Inflammatory macrophage treated with lipopolysaccharide for 4 hours (primary cell): ENCODE measurements at regions not wholly inside any gene's neighbourhood (a gene's known extent, or its start where the extent isn't known, plus 50 kb on each side); places are given as distances from the start of the nearest gene placed in this dataset.

Source experiments
- DNase-seq: peaks from one replicate; pipeline ENCODE4 v3.0.0-alpha.2; 2020

- no peak for DNase-seq
Observed at GRCh38 chr1:113219828-113220227, 146.8 kb downstream of the LRIG2 start.

DNA sequence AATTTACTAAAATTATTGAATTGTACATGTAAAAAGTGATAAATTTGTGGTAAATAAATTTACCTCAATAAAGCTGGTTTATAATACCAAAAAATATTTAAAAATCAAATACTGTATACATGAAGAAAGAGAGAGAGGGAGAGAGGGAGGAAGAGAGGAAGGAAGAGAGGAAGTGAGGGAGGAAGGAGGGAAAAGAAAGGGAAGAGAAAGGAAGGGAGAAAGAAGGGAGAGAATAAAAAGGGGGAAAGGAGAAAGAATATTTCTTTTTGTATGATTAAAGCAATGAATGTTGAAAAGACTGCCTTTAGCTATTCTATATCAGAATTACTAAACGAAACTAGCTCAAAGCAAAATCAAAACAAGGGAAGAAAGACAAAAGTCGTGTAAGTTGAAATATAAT lies 150.0 kb downstream of the LRIG2 start:
- no peak for DNase-seq

GRCh38 chr1:113223546-113223945 lies 150.5 kb downstream of the LRIG2 start:
- DNase-seq, result no peak

DNA sequence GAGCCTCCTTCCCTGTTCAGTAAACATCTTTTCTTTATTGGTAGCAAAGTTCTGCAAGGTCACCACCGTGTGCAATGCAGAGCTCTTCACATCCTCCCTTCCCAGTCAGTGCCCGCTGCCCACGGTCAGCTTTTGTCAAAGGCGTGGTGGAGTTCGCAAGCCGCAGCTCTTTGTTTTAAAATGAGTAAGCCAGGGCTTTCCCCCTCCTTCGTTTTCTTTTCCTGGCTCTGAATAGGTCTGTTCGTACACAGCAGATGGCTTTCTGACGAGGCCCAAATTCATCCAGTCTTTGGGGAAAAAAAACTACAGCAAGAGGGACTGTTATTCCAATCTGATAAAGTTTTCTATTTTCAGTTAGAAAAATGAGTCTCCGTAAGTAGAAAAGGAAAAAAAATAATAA lies 153.2 kb downstream of the LRIG2 start:
- no peak for DNase-seq

DNA sequence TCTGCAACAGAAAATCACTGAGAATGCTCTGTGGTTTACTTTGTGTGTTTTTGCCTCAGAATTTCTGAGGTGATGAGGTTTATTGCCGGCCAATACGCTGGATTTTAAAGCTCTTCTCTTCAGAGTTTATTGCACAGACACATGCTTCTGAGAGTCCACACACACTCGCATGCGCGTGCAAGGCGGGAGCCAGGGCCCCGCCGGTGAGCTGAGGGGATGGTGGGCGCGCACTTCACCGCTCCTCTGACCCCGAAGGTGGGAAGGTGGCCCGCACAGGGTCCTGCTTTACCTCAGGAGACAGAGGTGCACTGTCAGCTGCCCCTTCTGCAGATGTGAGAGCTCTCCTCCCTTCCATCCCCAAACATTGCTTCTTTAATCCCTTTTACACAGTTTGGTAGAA lies 158.4 kb upstream of the MAGI3 start:
- no peak for DNase-seq

GRCh38 chr1:113233441-113233840 lies 156.9 kb upstream of the MAGI3 start:
- no peak for DNase-seq

DNA sequence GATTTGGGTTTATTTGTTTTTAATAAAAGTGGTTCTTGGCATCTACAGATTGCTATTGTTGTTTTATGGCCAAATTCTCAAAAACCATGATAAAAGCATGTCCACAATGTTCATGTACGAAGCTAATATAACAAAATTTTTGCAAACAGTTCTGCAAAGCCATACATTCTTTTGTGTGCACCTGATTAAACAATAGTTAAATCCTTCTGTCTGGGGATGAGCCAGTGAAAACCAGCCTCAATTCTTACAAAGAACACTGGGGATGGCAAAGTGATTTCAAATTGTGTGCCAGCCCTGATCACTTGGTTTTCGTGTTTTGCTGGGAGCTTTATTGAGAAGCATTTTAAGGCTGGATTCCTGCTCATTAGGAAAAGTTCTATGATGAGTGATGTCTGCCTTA lies 149.1 kb upstream of the MAGI3 start:
- no peak for DNase-seq

- DNase-seq, result no peak
Observed at GRCh38 chr1:113242481-113242880, 147.8 kb upstream of the MAGI3 start.

DNA sequence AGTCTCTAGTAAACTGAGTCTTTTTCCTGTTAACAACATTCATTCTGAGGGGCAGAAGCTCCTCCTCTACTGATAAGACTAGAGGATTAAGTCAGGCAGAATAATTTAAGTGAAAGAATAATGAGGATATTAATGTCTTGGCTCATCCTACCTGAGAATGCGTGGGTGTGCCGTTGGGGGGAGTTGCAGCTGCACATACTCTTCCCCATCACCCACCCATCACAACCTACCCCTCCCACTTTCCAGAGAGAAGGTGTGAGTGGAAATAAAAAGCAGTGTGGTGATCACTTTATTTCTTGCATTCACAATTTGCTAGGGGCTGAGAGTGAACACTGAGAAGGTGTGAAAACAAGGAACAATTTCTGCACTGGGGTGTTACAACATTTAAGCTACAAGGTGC lies 146.8 kb upstream of the MAGI3 start:
- DNase-seq, result no peak

GRCh38 chr1:113244112-113244820 lies 146.0 kb upstream of the MAGI3 start:
- no peak for DNase-seq

- no peak for DNase-seq
Observed at GRCh38 chr1:113245252-113245651, 145.1 kb upstream of the MAGI3 start.

- no peak for DNase-seq
Observed at GRCh38 chr1:113246929-113247328, 143.4 kb upstream of the MAGI3 start.

DNA sequence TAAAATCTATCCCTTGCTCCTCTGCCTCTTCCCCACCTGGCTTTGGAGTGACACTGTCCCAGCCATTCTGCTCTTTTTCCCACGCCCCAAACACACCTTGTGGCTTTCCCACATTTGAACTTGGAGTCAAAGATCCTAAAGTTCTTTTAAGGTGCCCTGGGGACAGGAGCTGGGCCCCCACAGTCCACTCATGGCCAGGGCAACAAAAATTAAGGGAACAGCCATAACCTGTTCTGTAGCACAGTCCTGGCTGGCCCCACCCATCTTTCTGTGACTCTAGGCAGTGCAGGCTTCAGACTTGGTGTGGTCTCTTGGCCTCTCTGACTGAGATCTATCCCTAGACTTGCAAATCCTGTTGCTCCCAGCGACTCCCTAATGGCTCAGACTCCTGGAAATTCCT lies 143.0 kb upstream of the MAGI3 start:
- no peak for DNase-seq

GRCh38 chr1:113247782-113248181 lies 142.5 kb upstream of the MAGI3 start:
- no peak for DNase-seq

- DNase-seq, result no peak
Observed at GRCh38 chr1:113248494-113248893, 141.8 kb upstream of the MAGI3 start.

DNA sequence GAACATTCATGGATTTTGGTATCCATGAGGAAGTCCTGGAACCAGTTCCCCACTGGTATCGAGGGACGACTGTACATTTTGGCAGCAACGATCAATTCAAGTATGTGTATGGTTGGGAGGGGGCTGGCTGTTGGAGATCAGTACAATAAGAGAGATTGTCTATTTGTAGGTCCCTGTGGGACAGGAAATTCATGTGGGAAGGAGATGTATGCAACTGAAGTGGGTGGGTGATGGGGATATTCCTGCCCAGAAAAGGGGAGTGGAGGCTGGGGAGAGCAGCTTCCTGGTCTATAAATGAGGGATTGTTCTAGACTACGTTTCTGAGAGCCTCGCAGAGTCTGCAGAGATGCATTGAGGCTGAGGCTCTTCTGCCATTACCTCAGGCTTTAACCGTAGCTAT lies 140.2 kb upstream of the MAGI3 start:
- DNase-seq, result no peak

GRCh38 chr1:113252166-113252565 lies 138.1 kb upstream of the MAGI3 start:
- no peak for DNase-seq

DNA sequence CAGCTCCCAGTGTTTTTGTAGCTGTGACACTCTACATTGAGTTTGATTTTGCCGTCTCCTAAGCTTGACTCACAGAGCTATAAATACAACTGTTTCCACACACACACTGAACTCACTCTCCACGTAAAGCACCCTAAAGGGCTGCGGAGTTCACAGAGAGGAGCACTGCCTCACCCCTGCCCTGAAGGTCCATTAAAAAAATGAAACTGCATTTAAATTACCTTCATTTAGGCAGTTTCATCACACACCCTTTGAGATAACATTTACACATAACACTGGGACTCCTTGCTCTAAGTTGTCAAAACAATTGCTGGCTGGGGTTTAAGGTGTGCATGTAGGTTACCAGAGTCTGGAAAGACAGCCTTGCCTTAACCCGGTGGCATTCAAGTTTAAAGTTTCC lies 137.1 kb upstream of the MAGI3 start:
- DNase-seq, result no peak

GRCh38 chr1:113253590-113253989 lies 136.7 kb upstream of the MAGI3 start:
- DNase-seq, result no peak

DNA sequence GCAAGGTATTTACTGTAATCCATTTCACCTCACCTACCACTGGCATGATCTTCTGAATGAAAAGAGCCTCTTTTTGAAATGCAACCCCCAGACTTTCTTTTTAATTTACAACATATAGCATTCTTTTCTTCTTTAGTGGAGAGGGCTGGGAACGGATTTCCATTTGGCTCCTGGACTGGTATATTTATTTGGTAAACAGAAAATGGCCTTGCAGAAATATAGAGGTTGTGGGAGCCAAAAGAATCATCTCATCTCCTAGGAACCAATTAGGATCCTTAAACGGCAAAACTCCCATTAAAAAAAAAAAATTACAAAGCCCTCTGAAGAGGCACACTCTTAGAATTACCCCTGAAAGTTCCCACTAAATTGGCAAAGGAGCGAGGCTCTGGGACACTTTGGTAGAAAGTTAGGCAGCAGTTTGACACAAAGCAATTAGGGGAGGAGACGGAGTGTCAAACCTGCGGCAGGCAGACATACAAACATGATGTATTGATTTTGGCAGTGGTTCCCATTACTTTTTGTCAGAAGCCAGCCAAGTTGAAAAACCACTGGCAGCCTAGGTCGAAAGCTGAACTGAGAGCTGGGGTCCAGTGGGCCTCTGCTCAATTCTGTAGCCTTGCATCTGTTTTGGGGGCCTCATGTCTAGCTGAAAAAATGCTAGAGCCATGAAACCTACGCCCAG lies 135.1 kb upstream of the MAGI3 start:
- DNase-seq, result no peak

- DNase-seq, result no peak
Observed at GRCh38 chr1:113255720-113256347, 134.5 kb upstream of the MAGI3 start.

DNA sequence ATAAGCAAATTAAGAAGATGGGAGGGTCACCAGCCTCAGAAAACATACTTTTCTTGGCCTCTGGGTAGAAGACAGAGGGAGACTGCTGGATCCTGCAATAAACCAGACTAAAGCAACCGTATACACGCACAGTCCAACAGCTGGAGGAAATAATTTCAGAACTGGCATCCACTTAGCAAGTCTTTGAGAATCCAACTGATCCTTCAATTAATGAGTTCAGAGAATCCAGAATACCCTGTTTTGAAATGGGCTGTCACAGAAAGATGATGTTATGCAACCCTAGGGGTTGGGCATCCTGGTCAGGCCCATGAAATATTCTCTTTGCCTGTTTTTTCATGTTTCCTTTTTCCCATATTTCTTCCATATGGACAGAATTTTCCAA lies 134.0 kb upstream of the MAGI3 start:
- no peak for DNase-seq

- DNase-seq, result no peak
Observed at GRCh38 chr1:113259988-113260387, 130.3 kb upstream of the MAGI3 start.

- no peak for DNase-seq
Observed at GRCh38 chr1:113265196-113265595, 125.1 kb upstream of the MAGI3 start.

DNA sequence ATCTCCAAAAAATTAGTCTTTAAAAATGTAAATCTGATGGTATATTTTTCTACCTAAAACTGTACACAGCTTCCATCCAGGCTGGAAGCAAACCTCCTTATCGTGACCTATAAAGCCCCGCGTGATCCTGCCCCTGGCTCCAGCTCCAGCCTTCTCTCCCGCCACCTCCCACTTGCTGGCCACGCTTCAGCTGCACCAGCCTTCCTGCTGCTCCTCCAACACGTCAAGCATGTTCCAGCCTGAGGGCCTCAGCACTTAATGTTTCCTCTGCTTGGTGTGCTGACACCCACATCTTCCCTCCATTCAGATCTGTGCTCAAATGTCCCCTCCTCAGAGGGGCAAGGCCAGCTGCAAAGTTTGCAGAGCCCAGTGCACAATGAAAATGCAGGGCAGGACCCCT lies 123.5 kb upstream of the MAGI3 start:
- no peak for DNase-seq
